ENCODE measurements at regions not wholly inside any gene's neighbourhood (a gene's known extent, or its start where the extent isn't known, plus 50 kb on each side); places are given as distances from the start of the nearest gene placed in this dataset.

- no peaks in the 10 kb centered on the region for H3K9me3 Mint-ChIP-seq
- no peaks in the 10 kb centered on the region for H3K4me1 Mint-ChIP-seq (ENCODE audit: low read depth)
- H3K4me3 Mint-ChIP-seq = no peak overlapping the region
- no peak for DNase-seq
- H3K27ac Mint-ChIP-seq = no peak overlapping the region
- intact Hi-C loops (cut with micrococcal nuclease) = no loop called here
- H3K36me3 Mint-ChIP-seq (ENCODE audit: low read depth) = no peaks in the 10 kb centered on the region
- H3K27me3 Mint-ChIP-seq (ENCODE audit: low read depth) = no peaks in the 10 kb centered on the region
- CTCF ChIA-PET = interaction anchor here (0.9 kb wide), 1 partner anchor 313 kb away, joined by 3 read pairs; no protein-coding TSS in a partner anchor
Observed at GRCh38 chr15:62426387-62426956, 261.4 kb upstream of the C2CD4B start.

GRCh38 chr15:62428259-62428658, 263.2 kb upstream of the C2CD4B start:
- CTCF ChIA-PET = no interaction called here
- no peaks in the 10 kb centered on the region for H3K4me1 Mint-ChIP-seq (ENCODE audit: low read depth)

GRCh38 chr15:62428851-62429598, 263.9 kb upstream of the C2CD4B start:
- Mint-ChIP-seq H3K9me3 (no peaks in the 10 kb centered on the region), H3K36me3 (ENCODE audit: low read depth) (no peaks in the 10 kb centered on the region), H3K27me3 (ENCODE audit: low read depth) (no peaks in the 10 kb centered on the region), H3K4me1 (ENCODE audit: low read depth) (no peaks in the 10 kb centered on the region), H3K27ac (peak overlapping the region; percentile 33), H3K4me3 (no peak overlapping the region)
- CTCF ChIA-PET = no interaction called here
- intact Hi-C loops (cut with micrococcal nuclease) = no loop called here
- no peak for DNase-seq

More at GRCh38 chr15:62428259-62428658, 263.2 kb upstream of the C2CD4B start:
- DNase-seq = no peak
- intact Hi-C loops (cut with micrococcal nuclease) = no loop called here
- no peaks in the 10 kb centered on the region for H3K36me3 Mint-ChIP-seq (ENCODE audit: low read depth)
- H3K4me3 Mint-ChIP-seq = no peak overlapping the region
- no peaks in the 10 kb centered on the region for H3K9me3 Mint-ChIP-seq
- H3K27me3 Mint-ChIP-seq (ENCODE audit: low read depth) = no peaks in the 10 kb centered on the region
- no peak overlapping the region for H3K27ac Mint-ChIP-seq

GRCh38 chr15:62430056-62430455, 265.0 kb upstream of the C2CD4B start:
- Mint-ChIP-seq H3K4me3 (no peak overlapping the region), H3K4me1 (ENCODE audit: low read depth) (no peaks in the 10 kb centered on the region), H3K27me3 (ENCODE audit: low read depth) (no peaks in the 10 kb centered on the region), H3K9me3 (no peaks in the 10 kb centered on the region), H3K36me3 (ENCODE audit: low read depth) (no peaks in the 10 kb centered on the region), H3K27ac (no peak overlapping the region)
- CTCF ChIA-PET = no interaction called here
- intact Hi-C loops (cut with micrococcal nuclease) = no loop called here
- no peak for DNase-seq

GRCh38 chr15:62430552-62430951, 265.5 kb upstream of the C2CD4B start:
- no peaks in the 10 kb centered on the region for H3K4me1 Mint-ChIP-seq (ENCODE audit: low read depth)
- H3K27me3 Mint-ChIP-seq (ENCODE audit: low read depth) = no peaks in the 10 kb centered on the region
- no peak overlapping the region for H3K4me3 Mint-ChIP-seq
- H3K9me3 Mint-ChIP-seq = no peaks in the 10 kb centered on the region
- intact Hi-C loops (cut with micrococcal nuclease) = no loop called here
- no peak for DNase-seq
- CTCF ChIA-PET = no interaction called here
- H3K36me3 Mint-ChIP-seq (ENCODE audit: low read depth) = no peaks in the 10 kb centered on the region
- no peak overlapping the region for H3K27ac Mint-ChIP-seq

- Mint-ChIP-seq H3K27ac (no peak overlapping the region), H3K36me3 (ENCODE audit: low read depth) (no peaks in the 10 kb centered on the region), H3K27me3 (ENCODE audit: low read depth) (no peaks in the 10 kb centered on the region), H3K9me3 (no peaks in the 10 kb centered on the region), H3K4me1 (ENCODE audit: low read depth) (no peaks in the 10 kb centered on the region), H3K4me3 (no peak overlapping the region)
- CTCF ChIA-PET = no interaction called here
- no peak for DNase-seq
- intact Hi-C loops (cut with micrococcal nuclease) = no loop called here
Observed at GRCh38 chr15:62431008-62431797, 266.1 kb upstream of the C2CD4B start.

- H3K9me3 Mint-ChIP-seq = no peaks in the 10 kb centered on the region
- intact Hi-C loops (cut with micrococcal nuclease) = no loop called here
- H3K4me3 Mint-ChIP-seq = no peak overlapping the region
- H3K36me3 Mint-ChIP-seq (ENCODE audit: low read depth) = no peaks in the 10 kb centered on the region
- H3K4me1 Mint-ChIP-seq (ENCODE audit: low read depth) = no peaks in the 10 kb centered on the region
- no peaks in the 10 kb centered on the region for H3K27me3 Mint-ChIP-seq (ENCODE audit: low read depth)
- CTCF ChIA-PET = no interaction called here
- H3K27ac Mint-ChIP-seq = no peak overlapping the region
- no peak for DNase-seq
Observed at GRCh38 chr15:62431817-62432216, 266.7 kb upstream of the C2CD4B start.

- intact Hi-C loops (cut with micrococcal nuclease) = no loop called here
Observed at GRCh38 chr15:62432702-62433398, 267.8 kb upstream of the C2CD4B start.

GRCh38 chr15:62436235-62436634, 271.1 kb upstream of the C2CD4B start:
- Mint-ChIP-seq H3K36me3 (ENCODE audit: low read depth) (no peaks in the 10 kb centered on the region), H3K27ac (no peak overlapping the region), H3K27me3 (ENCODE audit: low read depth) (no peaks in the 10 kb centered on the region), H3K9me3 (no peaks in the 10 kb centered on the region), H3K4me3 (no peak overlapping the region), H3K4me1 (ENCODE audit: low read depth) (no peaks in the 10 kb centered on the region)
- intact Hi-C loops (cut with micrococcal nuclease) = no loop called here
- CTCF ChIA-PET = no interaction called here
- DNase-seq = no peak

More at GRCh38 chr15:62432702-62433398, 267.8 kb upstream of the C2CD4B start:
- CTCF ChIA-PET = no interaction called here
- H3K27me3 Mint-ChIP-seq (ENCODE audit: low read depth) = no peaks in the 10 kb centered on the region
- no peak for DNase-seq
- no peaks in the 10 kb centered on the region for H3K9me3 Mint-ChIP-seq
- H3K36me3 Mint-ChIP-seq (ENCODE audit: low read depth) = no peaks in the 10 kb centered on the region
- no peaks in the 10 kb centered on the region for H3K4me1 Mint-ChIP-seq (ENCODE audit: low read depth)
- H3K4me3 Mint-ChIP-seq = no peak overlapping the region
- no peak overlapping the region for H3K27ac Mint-ChIP-seq

GRCh38 chr15:62437753-62438152, 272.7 kb upstream of the C2CD4B start:
- H3K9me3 Mint-ChIP-seq = no peaks in the 10 kb centered on the region
- no peak overlapping the region for H3K4me3 Mint-ChIP-seq
- CTCF ChIA-PET = no interaction called here
- DNase-seq = no peak
- no peaks in the 10 kb centered on the region for H3K36me3 Mint-ChIP-seq (ENCODE audit: low read depth)
- H3K4me1 Mint-ChIP-seq (ENCODE audit: low read depth) = no peaks in the 10 kb centered on the region
- intact Hi-C loops (cut with micrococcal nuclease) = no loop called here
- no peak overlapping the region for H3K27ac Mint-ChIP-seq
- H3K27me3 Mint-ChIP-seq (ENCODE audit: low read depth) = no peaks in the 10 kb centered on the region

GRCh38 chr15:62439543-62440016, 274.5 kb upstream of the C2CD4B start:
- no peak for DNase-seq
- H3K4me1 Mint-ChIP-seq (ENCODE audit: low read depth) = no peaks in the 10 kb centered on the region
- CTCF ChIA-PET = no interaction called here
- no peaks in the 10 kb centered on the region for H3K9me3 Mint-ChIP-seq
- no peak overlapping the region for H3K27ac Mint-ChIP-seq
- no peaks in the 10 kb centered on the region for H3K27me3 Mint-ChIP-seq (ENCODE audit: low read depth)
- intact Hi-C loops (cut with micrococcal nuclease) = no loop called here
- H3K36me3 Mint-ChIP-seq (ENCODE audit: low read depth) = no peaks in the 10 kb centered on the region
- H3K4me3 Mint-ChIP-seq = no peak overlapping the region

- H3K9me3 Mint-ChIP-seq = no peaks in the 10 kb centered on the region
- no peak overlapping the region for H3K27ac Mint-ChIP-seq
- no peaks in the 10 kb centered on the region for H3K4me1 Mint-ChIP-seq (ENCODE audit: low read depth)
- no peaks in the 10 kb centered on the region for H3K27me3 Mint-ChIP-seq (ENCODE audit: low read depth)
- H3K36me3 Mint-ChIP-seq (ENCODE audit: low read depth) = no peaks in the 10 kb centered on the region
- no peak overlapping the region for H3K4me3 Mint-ChIP-seq
- no peak for DNase-seq
- intact Hi-C loops (cut with micrococcal nuclease) = no loop called here
- CTCF ChIA-PET = no interaction called here
Observed at GRCh38 chr15:62440362-62441105, 275.4 kb upstream of the C2CD4B start.

Measured in activated naive CD4-positive, alpha-beta T cell treated with anti-CD3 and anti-CD28 coated beads for 36 hours (primary cell).